ENCODE measurements at regions not wholly inside any gene's neighbourhood (a gene's known extent, or its start where the extent isn't known, plus 50 kb on each side); places are given as distances from the start of the nearest gene placed in this dataset.

GRCh38 chr12:131612092-131612755 is 98.7 kb upstream of the SFSWAP start:
- Histone ChIP-seq H3K4me1 (peaks cover 8 to 15% of the 10 kb centered on the region in 2 donors), H3K27me3 (peaks cover 0 to 35% of the 10 kb centered on the region in 2 donors), H3K36me3 (no peaks in the 10 kb centered on the region), H3K9me3 (no peaks in the 10 kb centered on the region), H3K27ac (no peak overlapping the region), H3K4me3 (no peak overlapping the region)
- DNase-seq: no peak
- no peak for TF ChIP-seq CTCF (IDR thresholded peaks at IDR 0.05)
- no peak for ATAC-seq
- intact Hi-C loops (cut with DNase I): loop anchor here in 1 of 2 donors (2.0 kb wide), 1 partner anchor 65 kb away; no protein-coding TSS in a partner anchor

GRCh38 chr12:131613186-131613585 is 97.7 kb upstream of the SFSWAP start:
- Histone ChIP-seq H3K4me3 (no peak overlapping the region), H3K27me3 (peaks cover 0 to 45% of the 10 kb centered on the region in 2 donors), H3K4me1 (peaks cover 7 to 8% of the 10 kb centered on the region in 2 donors), H3K27ac (no peak overlapping the region), H3K9me3 (no peaks in the 10 kb centered on the region), H3K36me3 (no peaks in the 10 kb centered on the region)
- ATAC-seq: no peak
- DNase-seq: no peak
- no peak for TF ChIP-seq CTCF (IDR thresholded peaks at IDR 0.05)
- intact Hi-C loops (cut with DNase I): loop anchor here in 1 of 2 donors (2.0 kb wide), 1 partner anchor 66 kb away; no protein-coding TSS in a partner anchor

- no peak for DNase-seq
- no peak for TF ChIP-seq CTCF (IDR thresholded peaks at IDR 0.05)
Measured at GRCh38 chr12:131613678-131614077, 97.2 kb upstream of the SFSWAP start.

GRCh38 chr12:131615326-131616042 is 95.4 kb upstream of the SFSWAP start:
- ATAC-seq (no peak), DNase-seq (no peak)
- no peak for TF ChIP-seq CTCF (IDR thresholded peaks at IDR 0.05)

More at GRCh38 chr12:131613678-131614077, 97.2 kb upstream of the SFSWAP start:
- ATAC-seq: peak; percentile 30
- intact Hi-C loops (cut with DNase I): loop anchor here in 1 of 2 donors (2.0 kb wide), 1 partner anchor 67 kb away; no protein-coding TSS in a partner anchor
- no peak overlapping the region for H3K27ac ChIP-seq
- peaks cover 0 to 50% of the 10 kb centered on the region in 2 donors for H3K27me3 ChIP-seq
- no peak overlapping the region for H3K4me3 ChIP-seq
- H3K36me3 ChIP-seq: no peaks in the 10 kb centered on the region
- peaks cover 6 to 7% of the 10 kb centered on the region in 2 donors for H3K4me1 ChIP-seq
- H3K9me3 ChIP-seq: no peaks in the 10 kb centered on the region

GRCh38 chr12:131616043-131616700 is 94.7 kb upstream of the SFSWAP start:
- Histone ChIP-seq H3K36me3 (no peaks in the 10 kb centered on the region), H3K4me3 (no peak overlapping the region), H3K27me3 (peaks cover 0 to 66% of the 10 kb centered on the region in 2 donors), H3K27ac (no peak overlapping the region), H3K9me3 (no peaks in the 10 kb centered on the region), H3K4me1 (no peaks in the 10 kb centered on the region)
- ATAC-seq (no peak), DNase-seq (no peak)
- TF ChIP-seq CTCF (IDR thresholded peaks at IDR 0.05): no peak
- intact Hi-C loops (cut with DNase I): no loop called here

More at GRCh38 chr12:131615326-131616042, 95.4 kb upstream of the SFSWAP start:
- no peak overlapping the region for H3K27ac ChIP-seq
- peaks cover 0 to 65% of the 10 kb centered on the region in 2 donors for H3K27me3 ChIP-seq
- H3K4me1 ChIP-seq: no peaks in the 10 kb centered on the region
- H3K9me3 ChIP-seq: no peaks in the 10 kb centered on the region
- intact Hi-C loops (cut with DNase I): no loop called here
- no peak overlapping the region for H3K4me3 ChIP-seq
- no peaks in the 10 kb centered on the region for H3K36me3 ChIP-seq

Data from left lung (tissue), 4 donors.